GM21367 (cell line): ENCODE measurements at regions not wholly inside any gene's neighbourhood (a gene's known extent, or its start where the extent isn't known, plus 50 kb on each side); places are given as distances from the start of the nearest gene placed in this dataset.

Experiments
- ATAC-seq: cut with Tn5 transposase; IDR thresholded peaks from one replicate; pipeline ENCODE4 v1.9.1; 2021; ENCODE audit not compliant: unreplicated experiment

- ATAC-seq, result no peak
These were observed 392.5 kb upstream of the RARB start for GRCh38 chr3:25035526-25035925.

GRCh38 chr3:25036633-25037032 lies 391.4 kb upstream of the RARB start:
- no peak for ATAC-seq

DNA sequence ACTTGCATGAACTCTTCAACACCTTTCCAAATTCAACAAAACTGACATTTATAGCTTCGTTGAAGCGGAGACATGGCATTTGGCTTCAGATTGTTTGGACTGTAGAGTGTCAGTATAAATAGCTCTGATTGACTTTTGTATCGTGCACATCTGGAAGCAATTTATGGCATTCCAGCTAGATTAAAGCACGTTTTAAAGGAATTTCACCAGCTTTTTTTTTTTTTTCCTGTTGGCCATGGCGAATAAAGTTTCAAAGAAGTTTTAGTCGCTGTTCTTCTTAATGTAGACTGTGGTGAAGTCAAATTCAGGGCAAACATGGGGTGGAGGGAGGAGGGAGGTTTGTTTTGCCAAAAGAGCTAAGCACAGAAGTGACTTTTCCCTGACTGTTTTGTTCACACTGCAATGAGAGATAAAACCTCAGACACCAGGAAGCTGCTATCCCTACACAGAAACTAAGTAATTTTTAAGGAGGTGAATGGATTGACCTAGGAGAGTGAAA lies 391.0 kb upstream of the RARB start:
- no peak for ATAC-seq

- ATAC-seq, result no peak
These were observed 389.8 kb upstream of the RARB start for GRCh38 chr3:25038271-25038670.

DNA sequence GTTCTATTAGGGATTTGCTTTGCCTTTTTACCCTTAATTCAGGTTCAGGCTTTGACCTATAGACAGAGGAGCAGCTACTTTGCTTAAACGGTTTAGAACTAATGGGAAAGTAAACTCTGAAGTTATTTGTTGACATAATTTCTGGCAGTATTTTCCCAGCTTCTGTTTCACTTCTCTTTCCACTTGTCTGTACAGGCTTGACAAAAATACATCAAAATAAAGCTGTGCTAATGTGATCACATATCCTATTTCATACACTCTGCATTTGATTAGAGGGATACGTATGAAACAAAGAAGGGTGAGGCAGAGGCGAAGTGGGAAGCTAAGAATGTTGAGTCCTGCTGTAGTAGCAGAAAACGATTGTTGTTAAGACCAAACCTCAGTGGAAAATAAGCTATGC lies 389.1 kb upstream of the RARB start:
- no peak for ATAC-seq

DNA sequence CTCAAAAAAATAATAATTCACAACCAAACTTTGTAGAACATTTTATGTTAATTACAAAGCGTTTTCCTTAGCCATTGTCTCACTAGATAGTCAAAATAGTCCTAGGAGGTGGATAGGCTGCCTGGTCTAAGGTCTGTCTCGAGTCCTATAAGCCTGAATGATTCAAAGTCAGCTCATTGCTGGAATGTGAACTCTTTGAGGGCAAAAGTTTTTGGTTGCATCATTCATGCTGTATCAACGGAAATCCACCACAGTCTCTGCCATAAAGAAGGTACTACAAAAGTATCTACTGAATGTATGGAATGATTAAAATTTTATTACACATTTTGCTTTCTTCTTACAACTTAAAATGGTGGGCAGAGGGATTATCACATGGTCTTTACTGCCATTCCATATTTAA lies 387.3 kb upstream of the RARB start:
- ATAC-seq, result no peak

GRCh38 chr3:25041871-25042584 lies 386.0 kb upstream of the RARB start:
- ATAC-seq, result no peak

- ATAC-seq, result no peak
These were observed 384.9 kb upstream of the RARB start for GRCh38 chr3:25043177-25043576.

GRCh38 chr3:25043749-25044148 lies 384.3 kb upstream of the RARB start:
- ATAC-seq, result no peak

DNA sequence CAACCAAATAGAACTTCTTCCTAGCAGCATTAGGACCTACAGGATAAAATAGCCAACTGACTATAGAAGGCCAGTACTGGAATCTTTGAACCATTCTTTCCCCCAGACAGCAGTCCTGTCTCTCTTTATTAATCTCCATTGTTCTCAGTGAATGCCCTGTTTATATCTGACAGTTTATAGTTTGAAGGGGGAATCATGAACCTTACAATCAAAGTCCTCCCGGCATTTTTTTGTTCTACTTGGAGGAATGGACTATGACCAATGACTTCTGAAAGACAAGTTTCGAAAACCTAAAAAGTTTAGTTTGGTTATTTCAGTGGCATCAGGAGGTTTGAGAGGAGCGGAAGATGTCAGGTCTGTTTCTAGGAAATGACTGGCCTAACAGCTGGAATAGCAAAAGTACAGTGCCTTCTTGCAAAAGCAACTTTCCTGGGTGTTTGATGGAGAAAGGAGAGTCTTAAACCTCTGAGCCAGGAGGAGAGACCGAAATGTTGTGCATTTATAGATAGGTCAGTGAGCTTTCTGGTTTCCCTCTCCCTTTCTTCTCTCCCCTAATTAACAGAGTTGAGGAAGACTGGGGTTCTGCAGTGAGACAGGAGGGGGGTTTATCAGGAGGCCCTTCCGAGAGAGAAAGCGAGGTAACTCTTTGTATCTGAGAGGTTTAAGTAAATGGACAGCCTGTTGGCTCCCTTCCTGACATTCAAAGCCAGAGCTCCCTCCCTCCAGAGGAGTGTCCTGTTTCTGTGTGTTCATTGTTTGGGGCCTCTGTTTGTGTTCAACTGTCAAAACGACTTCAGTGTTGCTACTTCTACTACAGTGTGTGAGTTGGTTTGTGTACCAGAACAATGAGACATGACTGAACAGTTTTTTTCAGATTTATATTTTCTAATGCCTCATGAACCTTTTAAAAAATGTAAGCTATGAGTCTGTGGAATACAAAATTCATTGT lies 383.0 kb upstream of the RARB start:
- no peak for ATAC-seq

DNA sequence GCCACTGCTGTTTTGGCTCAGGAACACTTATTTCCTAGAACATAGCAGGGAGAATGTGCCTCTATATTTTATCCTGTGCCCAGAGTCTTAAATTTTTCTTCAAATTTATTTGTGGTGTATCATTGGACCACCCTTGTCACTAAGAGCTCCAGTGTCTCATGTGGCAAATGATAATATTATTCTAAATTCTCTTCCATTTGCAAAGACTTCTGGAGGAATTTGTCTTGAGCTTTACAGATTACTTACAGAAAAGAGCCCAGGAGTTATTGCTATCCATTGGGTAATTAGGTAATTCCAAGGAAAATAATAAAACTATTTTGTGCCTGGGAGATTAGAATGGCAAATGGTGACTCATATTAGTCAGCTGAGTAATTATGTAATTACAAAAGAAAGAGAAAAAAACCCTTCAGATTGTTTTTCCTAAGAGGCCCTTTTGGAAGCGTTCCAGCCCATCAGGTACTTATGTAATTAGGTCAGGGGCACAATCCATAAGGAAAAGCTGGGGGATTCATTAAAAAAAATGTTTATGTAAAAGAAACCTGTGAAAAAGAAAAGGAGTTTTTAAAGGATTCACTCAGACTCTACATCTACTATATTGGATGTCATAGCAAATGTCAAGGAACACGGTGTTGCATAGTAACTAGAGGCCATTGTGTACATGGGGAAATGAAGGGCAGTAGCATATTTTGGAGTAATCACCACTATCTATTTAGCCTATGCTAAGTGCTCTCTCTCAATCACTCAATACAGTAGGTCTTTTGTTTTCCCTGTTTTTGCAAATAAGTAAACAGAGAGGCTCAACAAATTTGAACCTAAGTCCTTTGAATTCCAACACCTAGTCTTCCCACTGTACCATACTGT lies 380.9 kb upstream of the RARB start:
- no peak for ATAC-seq

- no peak for ATAC-seq
These were observed 378.8 kb upstream of the RARB start for GRCh38 chr3:25049304-25049703.

DNA sequence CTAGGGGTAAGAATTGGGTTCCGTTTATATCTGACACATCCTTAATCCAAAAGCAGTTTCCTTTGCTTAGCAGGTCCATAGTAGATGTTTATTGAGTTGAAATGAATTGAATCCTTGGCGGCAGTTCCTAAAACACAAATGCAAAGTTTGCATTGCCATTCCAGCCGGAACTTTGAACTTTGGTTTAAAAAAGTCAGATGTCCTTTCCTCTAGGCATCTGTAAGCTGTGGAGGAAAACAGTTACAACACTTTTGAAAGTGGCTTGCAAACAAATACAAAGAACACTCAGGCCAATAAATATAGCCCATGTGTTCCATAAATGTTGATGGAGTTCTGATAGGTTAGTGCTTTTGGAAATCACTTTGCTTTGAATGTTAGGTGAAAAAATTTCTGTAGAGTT lies 374.7 kb upstream of the RARB start:
- no peak for ATAC-seq

DNA sequence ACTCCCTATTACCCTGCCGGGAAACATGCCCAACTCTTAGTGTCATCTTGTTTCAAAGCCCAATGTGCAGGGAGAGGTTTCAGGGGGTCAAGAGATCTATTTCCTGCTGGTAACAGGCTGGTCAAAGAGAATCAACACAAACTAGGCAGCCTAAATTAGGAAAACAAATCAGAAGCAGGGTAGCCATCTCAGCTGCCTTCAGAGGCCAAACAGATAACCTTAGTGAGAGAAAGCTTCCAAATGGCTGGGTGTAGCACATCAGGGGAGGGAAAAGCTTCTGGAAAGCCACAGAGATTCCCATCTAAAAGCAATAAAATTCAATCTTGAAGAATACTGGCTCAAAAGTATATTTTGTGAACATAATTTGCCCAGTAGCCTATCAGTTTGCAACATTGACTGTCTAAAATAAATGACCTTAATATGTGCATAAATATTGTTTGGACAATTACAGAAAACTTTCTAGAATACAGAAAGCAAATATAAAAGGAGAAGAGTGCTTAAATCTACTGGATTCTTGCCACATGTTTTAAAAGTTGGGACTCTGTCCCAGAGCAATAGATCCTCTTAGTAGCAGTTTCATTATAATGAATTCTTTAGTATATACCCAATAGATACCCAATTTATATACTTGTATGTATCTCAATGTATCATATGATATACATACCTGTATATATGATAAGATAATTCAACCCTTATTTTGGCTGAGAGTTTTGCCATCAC lies 371.9 kb upstream of the RARB start:
- no peak for ATAC-seq

DNA sequence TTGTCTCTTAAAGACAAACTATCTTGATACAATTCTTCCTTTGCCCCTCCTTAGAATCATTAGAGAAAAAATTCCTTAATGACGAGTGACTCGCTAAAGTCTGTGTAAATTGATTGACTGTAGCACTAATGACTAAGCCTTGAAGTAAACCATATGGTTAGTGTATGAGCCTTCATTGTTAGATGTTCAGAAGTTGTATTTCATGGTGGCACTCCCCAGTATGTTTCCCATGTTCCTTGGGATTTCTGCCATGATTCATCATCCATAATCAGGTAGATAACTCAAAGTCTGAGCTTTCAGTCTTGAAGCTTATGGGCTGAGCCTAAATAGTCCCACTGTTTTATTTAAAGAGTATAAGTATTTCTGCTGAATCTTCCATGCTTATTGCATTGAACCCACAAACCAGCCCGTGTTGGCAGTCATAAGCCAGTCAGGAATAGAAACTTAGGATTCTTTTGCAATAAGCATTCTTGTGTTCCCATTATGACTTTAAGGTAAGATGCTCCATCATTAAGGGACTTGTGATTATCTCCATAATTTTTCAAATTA lies 371.2 kb upstream of the RARB start:
- no peak for ATAC-seq

- no peak for ATAC-seq
These were observed 370.7 kb upstream of the RARB start for GRCh38 chr3:25057379-25057778.

GRCh38 chr3:25064681-25065080 lies 363.4 kb upstream of the RARB start:
- no peak for ATAC-seq

DNA sequence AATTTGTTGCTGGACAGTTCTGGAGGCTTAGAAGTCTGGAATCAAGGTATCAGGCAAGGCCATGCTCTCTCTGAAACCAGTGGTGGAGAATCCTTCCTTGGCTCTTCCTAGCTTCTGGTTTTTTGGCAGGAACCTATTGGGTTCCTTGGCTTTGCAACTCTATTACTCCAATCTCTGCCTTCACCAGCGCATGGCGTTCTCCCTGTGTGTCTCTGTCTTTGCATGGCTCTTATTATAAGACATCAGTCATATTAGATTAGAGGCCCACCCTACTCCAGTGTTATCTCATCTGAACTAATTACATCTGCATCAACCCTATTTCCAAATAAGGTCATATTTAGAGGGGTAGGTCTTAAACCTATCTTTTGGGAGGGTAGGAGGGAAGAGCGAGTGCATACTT lies 358.1 kb upstream of the RARB start:
- no peak for ATAC-seq

- ATAC-seq, result no peak
These were observed 356.2 kb upstream of the RARB start for GRCh38 chr3:25071846-25072245.

DNA sequence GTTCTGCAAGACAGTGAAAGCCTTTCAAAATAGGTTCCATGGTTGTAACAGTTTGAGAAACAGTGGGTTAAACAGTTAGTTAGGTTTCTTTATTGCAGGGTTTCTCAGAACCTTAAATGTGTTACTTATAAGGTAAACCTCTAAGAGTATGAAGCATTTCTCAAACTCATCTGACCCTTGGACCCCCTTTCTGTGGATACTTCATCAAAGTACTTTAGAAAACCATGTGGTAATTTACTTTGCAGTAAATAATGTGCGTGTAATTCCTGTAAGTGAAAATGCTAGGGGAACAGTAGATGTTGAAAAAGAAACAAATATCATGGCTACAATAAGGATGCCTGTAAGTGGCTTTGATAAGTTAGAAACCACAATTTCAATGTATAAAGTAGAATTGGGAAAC lies 354.6 kb upstream of the RARB start:
- no peak for ATAC-seq
